NCI-H1417 (cell line): ENCODE measurements at regions not wholly inside any gene's neighbourhood (a gene's known extent, or its start where the extent isn't known, plus 50 kb on each side); places are given as distances from the start of the nearest gene placed in this dataset.
A peak's percentile ranks its signal among the peaks of the same experiment; 100 is the strongest.
"Not testable (repeated sequence)": the region's sequence is repeated elsewhere in the genome, so short reads cannot be mapped to it uniquely, and the experiment has no call there.

Experiments
- DNase-seq, 3 experiments: peaks; one replicate each; lab custom pipeline; 2025; lab: John Stamatoyannopoulos, UW

- DNase-seq = peak in 1 of 3 experiments; percentile 7
Measured at GRCh38 chr4:110361921-110362320, 114.0 kb upstream of the ENPEP start.

GRCh38 chr4:110359076-110359475, 116.9 kb upstream of the ENPEP start:
- DNase-seq = no peak

- DNase-seq = no peak
Measured at GRCh38 chr4:110357521-110357920, 118.4 kb upstream of the ENPEP start.

DNA sequence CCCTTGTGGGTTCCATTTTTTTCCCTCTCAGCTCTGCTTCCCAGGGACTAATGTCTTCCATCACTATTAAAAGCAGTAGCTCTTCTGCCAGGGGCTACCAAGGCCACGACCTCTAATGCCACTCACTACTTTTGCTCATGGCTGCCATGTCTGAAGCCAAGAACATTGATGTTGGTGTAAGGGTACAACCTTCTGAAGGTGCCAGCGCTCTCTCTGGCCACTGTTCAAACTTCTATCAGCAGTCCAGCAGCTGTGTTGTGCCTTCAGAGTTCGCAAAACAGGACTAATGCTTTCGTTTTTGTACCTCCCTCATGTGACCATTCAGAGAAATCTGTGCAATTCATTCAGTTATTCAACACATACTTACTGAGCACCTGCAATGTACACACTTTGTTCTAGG, 121.5 kb upstream of the ENPEP start:
- no peak for DNase-seq

DNA sequence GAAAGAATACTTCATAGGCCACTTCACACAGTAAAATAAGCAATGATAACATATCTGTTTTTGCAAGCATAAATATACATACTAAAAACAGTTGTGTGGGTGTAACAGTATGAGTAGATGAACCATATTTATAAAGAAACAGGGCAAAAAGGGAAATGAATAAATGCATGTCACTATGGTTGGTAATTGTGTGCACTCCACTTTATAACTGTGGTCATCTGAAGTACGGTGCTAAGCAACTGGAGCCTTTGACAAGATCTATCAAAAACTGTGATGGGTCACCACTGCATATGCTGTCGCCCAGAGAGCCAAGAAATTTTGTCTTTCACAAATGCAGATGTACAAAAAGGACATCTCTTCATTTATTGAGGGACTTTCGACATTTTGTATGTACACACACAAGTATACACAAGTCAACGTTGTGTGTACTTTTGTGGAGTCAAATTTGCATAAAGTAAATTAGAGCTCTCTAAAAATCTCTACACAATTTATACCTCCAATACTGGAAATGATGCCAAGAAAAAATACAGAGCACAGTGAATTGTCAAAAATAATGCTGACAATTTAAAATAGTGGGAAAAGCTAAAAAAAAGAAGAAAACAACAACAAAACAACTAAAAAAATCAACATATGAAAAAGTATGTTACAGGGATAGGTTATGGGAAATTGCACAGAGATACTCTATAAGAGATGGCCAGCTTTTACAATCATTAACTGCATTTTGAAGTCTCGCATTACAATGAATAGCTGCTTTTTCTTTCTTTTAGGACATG, 123.1 kb upstream of the ENPEP start:
- DNase-seq = no peak

GRCh38 chr4:110348711-110349383, 127.1 kb upstream of the ENPEP start:
- DNase-seq = no peak

- DNase-seq = no peak
Measured at GRCh38 chr4:110347805-110348204, 128.2 kb upstream of the ENPEP start.

DNA sequence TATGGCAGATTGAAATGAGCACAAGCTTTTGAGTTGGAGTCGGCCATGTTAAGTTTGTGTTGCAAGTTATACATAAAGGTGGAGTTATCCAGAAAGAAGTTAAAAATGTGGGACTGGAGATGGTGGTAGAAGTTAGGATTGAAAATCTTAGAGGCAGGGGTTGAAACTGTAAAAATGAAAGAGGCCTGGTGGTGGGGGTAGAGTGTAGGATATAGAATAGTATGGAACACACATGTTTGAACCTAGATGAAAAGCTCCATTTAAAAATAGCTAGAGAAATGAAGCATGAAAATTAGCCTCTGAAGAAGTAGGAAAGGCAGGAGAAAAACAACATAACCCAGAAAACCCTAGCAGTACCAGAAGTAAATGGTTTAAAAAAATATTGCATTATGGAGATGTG, 131.8 kb upstream of the ENPEP start:
- peak in 2 of 3 experiments; percentile 6 to 47 for DNase-seq

GRCh38 chr4:110343534-110343933, 132.4 kb upstream of the ENPEP start:
- no peak for DNase-seq

- not testable (repeated sequence) for DNase-seq
Measured at GRCh38 chr4:110341118-110341517, 134.8 kb upstream of the ENPEP start.

DNA sequence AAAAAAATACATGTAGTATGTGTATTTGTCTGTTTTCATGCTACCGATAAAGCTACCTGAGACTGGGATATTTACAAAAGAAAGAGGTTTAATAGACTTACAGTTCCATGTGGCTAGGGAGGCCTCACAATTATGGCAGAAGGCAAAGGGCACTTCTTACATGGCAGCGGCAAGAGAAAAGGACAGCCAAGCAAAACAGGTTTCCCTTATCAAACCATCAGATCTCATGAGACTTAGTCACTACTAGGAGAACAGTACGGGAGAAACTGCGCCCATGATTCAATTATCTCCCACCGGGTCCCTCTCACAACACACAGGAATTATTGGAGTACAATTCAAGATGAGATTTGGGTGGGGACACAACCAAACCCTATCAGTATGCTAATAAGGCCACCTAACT, 137.0 kb upstream of the ELOVL6 start:
- no peak for DNase-seq

GRCh38 chr4:110332483-110332882, 134.1 kb upstream of the ELOVL6 start:
- DNase-seq = no peak

DNA sequence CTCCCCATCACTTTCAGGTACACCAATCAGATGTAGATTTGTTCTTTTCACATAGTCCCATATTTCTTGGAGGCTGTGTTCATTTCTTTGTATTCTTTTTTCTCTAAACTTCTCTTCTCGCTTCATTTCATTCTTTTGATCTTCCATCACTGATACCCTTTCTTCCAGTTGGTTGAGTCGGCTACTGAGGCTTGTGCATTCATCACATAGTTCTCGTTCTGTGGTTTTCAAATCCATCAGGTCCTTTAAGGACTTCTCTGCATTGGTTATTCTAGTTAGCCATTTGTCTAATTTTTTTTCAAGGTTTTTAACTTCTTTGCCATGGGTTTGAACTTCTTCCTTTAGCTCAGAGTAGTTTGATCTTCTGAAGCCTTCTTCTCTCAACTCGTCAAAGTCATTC, 128.0 kb upstream of the ELOVL6 start:
- not testable (repeated sequence) for DNase-seq

DNA sequence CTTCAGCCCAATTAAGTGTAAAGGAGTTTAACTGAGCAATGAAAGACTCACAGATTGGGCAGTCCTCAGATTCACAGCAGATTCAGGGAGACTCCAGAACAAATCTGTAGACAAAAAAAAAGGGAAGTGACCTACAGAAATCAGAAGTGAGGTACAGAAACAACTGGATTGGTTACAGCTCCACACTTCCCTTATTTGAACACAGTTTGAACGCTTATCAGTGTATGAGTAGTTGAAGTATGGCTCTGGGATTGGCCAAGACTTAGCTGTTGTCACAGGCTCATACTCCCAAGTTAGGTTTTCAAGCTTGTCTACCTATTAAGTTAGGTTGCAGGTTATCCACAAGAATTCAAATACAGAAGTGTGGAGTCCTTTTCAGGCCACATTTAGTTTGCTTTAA, 112.4 kb upstream of the ELOVL6 start:
- no peak for DNase-seq

DNA sequence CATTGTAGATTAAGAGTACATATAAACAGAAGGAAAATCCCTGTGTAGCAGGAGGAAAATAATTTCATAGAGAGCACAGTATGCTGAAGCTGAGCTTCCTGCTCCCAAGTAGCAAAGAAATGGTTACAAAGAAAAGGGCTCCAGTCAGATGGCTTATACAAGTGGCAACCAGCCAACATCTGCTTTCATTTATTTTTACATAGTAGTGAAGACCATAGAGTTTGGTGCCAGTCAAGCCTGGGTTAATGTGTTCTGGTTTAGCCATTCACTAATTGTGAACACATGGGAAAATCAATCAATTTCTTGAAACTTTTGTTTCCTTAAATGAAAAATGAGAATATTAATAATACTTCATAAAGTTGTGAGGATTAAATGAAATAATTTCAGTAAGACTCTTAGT, 111.3 kb upstream of the ELOVL6 start:
- no peak for DNase-seq

GRCh38 chr4:110306303-110306702, 107.9 kb upstream of the ELOVL6 start:
- DNase-seq = peak in 2 of 3 experiments; percentile 8 to 77

DNA sequence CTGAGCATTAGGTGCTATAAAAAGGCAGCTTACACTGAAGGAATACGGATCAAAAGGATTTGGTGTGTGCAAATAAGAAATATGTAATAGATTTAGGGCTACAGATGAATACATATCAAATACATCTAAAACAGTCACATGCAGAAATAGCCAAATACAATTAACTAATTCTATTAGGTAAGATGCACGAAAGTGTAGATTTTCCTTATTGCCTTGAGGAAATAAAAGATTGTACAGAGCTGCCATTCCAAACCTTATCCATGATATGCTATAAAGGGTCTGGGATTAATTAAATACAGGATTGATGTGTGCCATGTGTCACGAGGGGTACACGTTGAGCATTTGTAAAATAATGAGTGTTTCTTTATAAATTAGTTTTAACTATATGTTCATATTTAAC, 107.0 kb upstream of the ELOVL6 start:
- DNase-seq = no peak

DNA sequence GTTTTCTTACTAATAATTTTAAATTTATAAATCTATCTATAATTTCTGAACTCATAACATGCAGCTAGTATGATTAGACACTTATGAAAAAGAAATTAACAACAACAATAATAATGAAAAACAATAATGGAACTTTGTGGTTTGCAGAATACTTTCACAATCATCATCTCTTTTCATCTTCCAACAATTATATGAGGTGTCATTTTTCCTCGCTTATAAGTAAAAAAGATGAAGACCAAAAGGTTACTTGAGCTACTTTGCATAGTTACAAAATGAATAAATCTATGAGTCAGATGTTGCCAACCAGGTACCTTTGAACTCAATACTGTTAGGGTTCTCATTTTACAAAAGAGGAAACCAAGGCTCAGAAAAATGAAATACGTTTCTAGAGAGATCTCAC, 98.5 kb upstream of the ELOVL6 start:
- no peak for DNase-seq

DNA sequence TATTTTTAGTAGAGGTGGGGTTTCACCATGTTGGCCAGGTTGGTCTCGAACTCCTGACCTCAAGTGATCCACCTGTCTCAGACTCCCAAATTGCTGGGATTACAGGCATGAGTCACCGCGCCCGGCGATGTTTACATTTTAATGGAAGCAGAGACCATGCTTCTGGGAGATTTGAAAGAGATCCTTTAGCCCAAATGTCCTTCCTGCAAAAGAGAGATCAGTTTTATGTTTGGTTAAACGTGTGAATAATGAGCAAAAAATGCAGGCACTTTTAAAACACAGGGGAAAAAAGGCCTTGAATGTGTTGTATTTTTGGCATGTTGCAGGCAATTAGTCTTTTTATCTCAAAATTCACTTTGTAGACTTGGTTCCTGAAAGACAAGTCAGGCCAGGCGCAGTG, 95.8 kb upstream of the ELOVL6 start:
- no peak for DNase-seq

GRCh38 chr4:110292994-110293744, 94.8 kb upstream of the ELOVL6 start:
- DNase-seq = no peak

DNA sequence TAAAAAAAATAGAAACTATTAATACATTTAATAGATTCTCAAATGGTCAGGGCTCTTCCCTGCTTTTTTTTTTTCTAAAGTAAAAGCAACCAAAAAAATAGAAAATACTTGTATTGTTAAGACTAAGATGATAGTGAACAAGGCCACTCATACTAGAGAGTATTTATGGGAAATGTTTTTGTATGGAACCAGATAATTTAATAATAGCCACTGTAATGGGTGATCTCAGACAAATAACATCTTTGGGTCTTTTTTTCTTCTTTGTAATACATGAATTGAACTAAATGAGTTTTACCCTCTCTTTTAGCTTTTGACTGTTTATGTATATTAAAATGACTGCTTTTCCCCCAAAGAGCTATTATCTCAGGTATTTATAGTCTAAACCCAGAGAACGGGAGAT, 92.1 kb upstream of the ELOVL6 start:
- DNase-seq = no peak

DNA sequence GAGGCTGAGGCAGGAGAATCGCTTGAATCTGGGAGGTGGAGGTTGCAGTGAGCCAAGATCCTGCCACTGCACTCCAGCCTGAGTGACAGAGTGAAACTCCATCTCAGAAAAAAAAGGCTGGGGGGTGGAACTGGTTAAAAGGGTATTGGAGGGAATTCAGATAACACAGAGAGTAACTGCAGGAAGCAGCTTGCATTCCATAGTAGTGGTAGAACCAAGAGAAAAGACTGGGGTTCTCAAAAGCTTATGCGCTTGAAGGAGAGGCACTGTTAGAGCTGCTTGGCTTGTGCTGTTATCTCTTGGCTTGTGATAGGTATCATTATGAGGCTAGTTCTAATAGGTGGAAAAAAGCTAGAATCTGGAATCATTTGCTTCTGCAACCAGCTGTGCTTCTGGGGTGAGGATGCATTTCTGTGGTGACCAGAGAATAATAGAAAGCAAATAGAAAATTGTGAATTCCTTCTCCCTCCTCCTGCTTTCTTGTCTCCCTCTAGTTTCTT, 91.2 kb upstream of the ELOVL6 start:
- no peak for DNase-seq

DNA sequence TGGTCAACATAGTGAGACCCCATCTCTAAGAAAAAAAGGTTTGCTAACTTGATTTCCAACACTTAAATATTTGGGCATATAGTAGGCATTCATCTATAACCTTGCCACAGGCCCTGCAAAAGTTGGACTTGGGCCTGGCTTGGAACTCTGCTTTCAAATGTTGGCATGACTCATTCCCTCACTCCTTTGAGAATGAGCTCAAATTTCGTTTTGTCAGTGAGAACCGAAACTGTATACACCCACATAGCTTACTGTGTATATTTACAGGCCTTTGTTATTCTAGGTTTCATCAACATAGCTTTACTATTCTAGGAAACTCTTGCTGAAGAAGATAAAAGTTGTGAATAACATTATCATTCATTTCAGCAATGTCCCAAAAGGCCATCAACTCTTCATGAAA, 88.7 kb upstream of the ELOVL6 start:
- no peak for DNase-seq
